ENCODE measurements at regions not wholly inside any gene's neighbourhood (a gene's known extent, or its start where the extent isn't known, plus 50 kb on each side); places are given as distances from the start of the nearest gene placed in this dataset.
A peak's percentile ranks its signal among the peaks of the same experiment; 100 is the strongest.
"Not testable (repeated sequence)": the region's sequence is repeated elsewhere in the genome, so short reads cannot be mapped to it uniquely, and the experiment has no call there.

DNA sequence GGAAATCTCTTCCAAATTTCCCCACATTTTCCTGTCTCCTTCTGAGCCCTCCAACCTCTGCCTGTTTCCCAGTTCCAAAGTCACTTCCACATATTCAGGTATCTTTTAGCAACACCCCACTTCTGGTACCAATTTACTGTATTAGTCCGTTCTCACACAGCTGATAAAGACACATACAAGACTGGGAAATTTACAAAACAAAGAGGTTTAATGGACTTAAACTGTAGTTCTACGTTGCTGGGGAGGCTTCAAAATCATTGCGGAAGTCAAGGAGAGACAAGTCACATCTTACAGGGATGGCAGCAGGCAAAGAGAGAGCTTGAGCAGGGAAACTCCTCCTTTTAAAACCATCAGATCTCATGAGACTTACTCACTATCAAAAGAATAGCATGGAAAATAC lies 122.0 kb downstream of the ALG1L2 start:
- not testable (repeated sequence) for H3K36me3 Mint-ChIP-seq (ENCODE audit: low read depth); DNase-seq (ENCODE audit: low read depth, low spot score); H3K27ac Mint-ChIP-seq (ENCODE audit: unreplicated experiment); H3K4me1 Mint-ChIP-seq; H3K27me3 Mint-ChIP-seq (ENCODE audit: low read depth); H3K9me3 Mint-ChIP-seq; H3K4me3 Mint-ChIP-seq

DNA sequence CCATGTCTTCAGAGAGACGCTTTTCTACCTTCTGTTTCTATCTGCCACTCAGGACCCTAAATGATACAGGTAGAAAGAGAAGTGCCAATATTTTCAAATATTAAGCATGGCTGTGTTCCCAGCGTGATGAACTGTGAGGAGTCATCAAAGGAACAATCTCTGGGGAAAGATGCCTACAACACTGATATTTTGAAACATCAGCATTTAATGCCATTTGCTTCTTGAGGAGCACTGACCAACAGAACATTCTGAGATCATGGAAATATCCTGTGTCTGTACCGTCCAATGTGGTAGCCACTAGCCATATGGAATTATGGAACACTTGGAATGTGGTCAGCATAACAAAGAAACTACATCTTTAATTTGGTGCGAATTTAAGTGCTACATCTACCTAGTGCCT lies 117.9 kb upstream of the COL6A5 start:
- no peak for DNase-seq (ENCODE audit: low read depth, low spot score)
- Mint-ChIP-seq H3K36me3 (ENCODE audit: low read depth) (no peaks in the 10 kb centered on the region), H3K4me3 (no peak overlapping the region), H3K4me1 (no peaks in the 10 kb centered on the region), H3K27ac (ENCODE audit: unreplicated experiment) (no peak overlapping the region), H3K27me3 (ENCODE audit: low read depth) (peaks cover 3% of the 10 kb centered on the region), H3K9me3 (no peaks in the 10 kb centered on the region)
- TF ChIP-seq, protein P1, sequence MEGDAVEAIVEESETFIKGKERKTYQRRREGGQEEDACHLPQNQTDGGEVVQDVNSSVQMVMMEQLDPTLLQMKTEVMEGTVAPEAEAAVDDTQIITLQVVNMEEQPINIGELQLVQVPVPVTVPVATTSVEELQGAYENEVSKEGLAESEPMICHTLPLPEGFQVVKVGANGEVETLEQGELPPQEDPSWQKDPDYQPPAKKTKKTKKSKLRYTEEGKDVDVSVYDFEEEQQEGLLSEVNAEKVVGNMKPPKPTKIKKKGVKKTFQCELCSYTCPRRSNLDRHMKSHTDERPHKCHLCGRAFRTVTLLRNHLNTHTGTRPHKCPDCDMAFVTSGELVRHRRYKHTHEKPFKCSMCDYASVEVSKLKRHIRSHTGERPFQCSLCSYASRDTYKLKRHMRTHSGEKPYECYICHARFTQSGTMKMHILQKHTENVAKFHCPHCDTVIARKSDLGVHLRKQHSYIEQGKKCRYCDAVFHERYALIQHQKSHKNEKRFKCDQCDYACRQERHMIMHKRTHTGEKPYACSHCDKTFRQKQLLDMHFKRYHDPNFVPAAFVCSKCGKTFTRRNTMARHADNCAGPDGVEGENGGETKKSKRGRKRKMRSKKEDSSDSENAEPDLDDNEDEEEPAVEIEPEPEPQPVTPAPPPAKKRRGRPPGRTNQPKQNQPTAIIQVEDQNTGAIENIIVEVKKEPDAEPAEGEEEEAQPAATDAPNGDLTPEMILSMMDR (conservative IDR thresholded peaks at IDR 0.05), result no peak

DNA sequence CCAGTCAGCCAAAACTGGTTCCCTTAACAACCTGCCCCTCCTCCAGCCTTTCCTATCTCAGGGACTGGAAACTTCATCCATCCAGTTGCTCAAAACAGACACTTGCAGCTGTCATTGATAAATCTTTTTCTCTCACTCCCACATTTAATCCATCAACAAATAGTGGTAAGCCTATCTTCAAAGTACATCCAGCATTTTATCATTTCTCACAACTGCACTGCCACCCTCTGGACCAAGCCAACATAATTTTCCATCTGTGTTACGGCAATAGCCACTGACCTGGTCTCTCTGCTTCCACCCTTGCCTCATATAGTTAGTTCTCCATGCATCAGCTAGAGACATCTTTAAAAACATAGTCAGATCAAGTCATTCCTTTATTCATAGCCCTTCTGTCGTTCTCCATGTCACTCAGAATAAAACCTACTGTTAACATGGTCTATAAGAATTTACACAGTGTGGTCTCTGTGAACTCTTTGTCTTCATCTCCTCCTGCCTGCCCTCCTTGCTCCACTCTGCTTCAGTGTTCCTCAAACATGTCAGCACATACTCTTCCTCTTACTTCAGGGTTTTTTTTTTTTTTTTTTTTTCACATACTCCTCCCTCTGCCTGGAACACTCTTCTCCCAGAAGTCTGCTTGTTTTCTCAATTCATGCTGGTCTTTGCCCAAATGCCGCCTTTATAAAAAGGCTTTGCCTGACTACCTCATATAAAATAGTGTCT lies 102.5 kb upstream of the COL6A5 start:
- peaks cover 2% of the 10 kb centered on the region for H3K27me3 Mint-ChIP-seq (ENCODE audit: low read depth)
- no peak overlapping the region for H3K4me3 Mint-ChIP-seq
- DNase-seq (ENCODE audit: low read depth, low spot score), result no peak
- H3K9me3 Mint-ChIP-seq, result no peaks in the 10 kb centered on the region
- H3K36me3 Mint-ChIP-seq (ENCODE audit: low read depth), result no peaks in the 10 kb centered on the region
- TF ChIP-seq, protein P1 (conservative IDR thresholded peaks at IDR 0.05), result peak; percentile 50
- no peak overlapping the region for H3K27ac Mint-ChIP-seq (ENCODE audit: unreplicated experiment)
- no peaks in the 10 kb centered on the region for H3K4me1 Mint-ChIP-seq

GRCh38 chr3:130243808-130244207 lies 101.7 kb upstream of the COL6A5 start:
- DNase-seq (ENCODE audit: low read depth, low spot score), result no peak
- Mint-ChIP-seq H3K27ac (ENCODE audit: unreplicated experiment) (no peak overlapping the region), H3K9me3 (no peaks in the 10 kb centered on the region), H3K36me3 (ENCODE audit: low read depth) (no peaks in the 10 kb centered on the region), H3K27me3 (ENCODE audit: low read depth) (peaks cover 2% of the 10 kb centered on the region), H3K4me3 (no peak overlapping the region), H3K4me1 (no peaks in the 10 kb centered on the region)
- TF ChIP-seq, protein P1 (conservative IDR thresholded peaks at IDR 0.05), result no peak

- H3K27ac Mint-ChIP-seq (ENCODE audit: unreplicated experiment), result no peak overlapping the region
- H3K9me3 Mint-ChIP-seq, result no peaks in the 10 kb centered on the region
- no peak overlapping the region for H3K4me3 Mint-ChIP-seq
- TF ChIP-seq, protein P1 (conservative IDR thresholded peaks at IDR 0.05), result no peak
- peaks cover 2% of the 10 kb centered on the region for H3K27me3 Mint-ChIP-seq (ENCODE audit: low read depth)
- H3K4me1 Mint-ChIP-seq, result no peaks in the 10 kb centered on the region
- H3K36me3 Mint-ChIP-seq (ENCODE audit: low read depth), result no peaks in the 10 kb centered on the region
- no peak for DNase-seq (ENCODE audit: low read depth, low spot score)
These were observed 94.5 kb upstream of the COL6A5 start for GRCh38 chr3:130250982-130251381.

GRCh38 chr3:130255442-130255841 lies 90.0 kb upstream of the COL6A5 start:
- H3K36me3 Mint-ChIP-seq (ENCODE audit: low read depth), result no peaks in the 10 kb centered on the region
- peaks cover 2% of the 10 kb centered on the region for H3K27me3 Mint-ChIP-seq (ENCODE audit: low read depth)
- H3K9me3 Mint-ChIP-seq, result no peaks in the 10 kb centered on the region
- no peaks in the 10 kb centered on the region for H3K4me1 Mint-ChIP-seq
- H3K27ac Mint-ChIP-seq (ENCODE audit: unreplicated experiment), result no peak overlapping the region
- TF ChIP-seq, protein P1 (conservative IDR thresholded peaks at IDR 0.05), result no peak
- no peak for DNase-seq (ENCODE audit: low read depth, low spot score)
- no peak overlapping the region for H3K4me3 Mint-ChIP-seq
